HepG2 (cell line): ENCODE measurements at regions not wholly inside any gene's neighbourhood (a gene's known extent, or its start where the extent isn't known, plus 50 kb on each side); places are given as distances from the start of the nearest gene placed in this dataset.

Source experiments
- ATAC-seq: fragments of 200-7000 bp; cut with Tn5 transposase; 3 replicates; pipeline ENCODE4 v1.9.1; 2020; ENCODE audit warnings: mild to moderate bottlenecking, moderate library complexity
- BruUV-seq: library from RNA; stranded (reverse); fragments of 400-500 nt; replicated peaks from 2 replicates; lab custom pipeline; 2021; lab: Mats Ljungman, UMichigan
- CTCF ChIA-PET: fragments of 300-600 bp; formaldehyde crosslinking; extraction: SDS; loops from one replicate; lab custom pipeline; 2021; ENCODE audit warnings: low total read pairs, inconsistent platforms, low intra/inter-chr PET ratio; lab: Yijun Ruan, JAX
- POLR2A ChIA-PET: fragments of 350-600 bp; sonication (Branson Sonifier 250); formaldehyde crosslinking; loops from one replicate; lab custom pipeline; 2020; ENCODE audit warnings: antibody characterized with exemption, inconsistent platforms; lab: Yijun Ruan, JAX
- DNase-seq: peaks from one replicate; pipeline ENCODE4 v3.0.0-alpha.2; 2015; ENCODE audit warnings: low spot score
- FAIRE-seq: peaks from 3 replicates; lab custom pipeline; 2011; peaks lifted over from hg19 to GRCh38; lab: Jason Lieb, UNC
- H2AFZ ChIP-seq: one replicate; pipeline ENCODE4 v1.6.1; 2011; ENCODE audit warnings: low read length, inconsistent platforms
- H3K27ac ChIP-seq: fragments of 300-600 bp; 3 replicates; pipeline ENCODE4 v1.8.0; 2011; ENCODE audit warnings: mixed run types, mild to moderate bottlenecking, mixed read lengths, low read length, inconsistent platforms; ENCODE audit not compliant: insufficient read depth; ENCODE audit errors: extremely low read length
- H3K27me3 ChIP-seq, 2 experiments: fragments of 200-600 bp in 1 of 2; 2 replicates in 1 of 2; 3 replicates in 1 of 2; pipeline versions ENCODE4 v1.6.0 to v1.8.0; 2011; ENCODE audit warnings: low read length in 2 of 2, mild to moderate bottlenecking in 2 of 2, moderate library complexity in 2 of 2, inconsistent platforms in 1 of 2; ENCODE audit not compliant: insufficient read depth in 2 of 2, control insufficient read depth in 1 of 2
- H3K36me3 ChIP-seq, 2 experiments: fragments of 200-600 bp in 1 of 2; replicated peaks in 1 of 2; 2 replicates in 1 of 2; 3 replicates in 1 of 2; pipeline versions ENCODE4 v1.5.1 to v1.8.0; 2011; ENCODE audit warnings: low read length in 2 of 2, inconsistent platforms in 1 of 2; ENCODE audit not compliant: insufficient read depth in 2 of 2, control insufficient read depth in 1 of 2
- H3K4me1 ChIP-seq: 2 replicates; pipeline ENCODE4 v1.5.1; 2012; ENCODE audit warnings: low read length, inconsistent platforms; ENCODE audit not compliant: insufficient read depth
- H3K4me2 ChIP-seq: 2 replicates; pipeline ENCODE4 v1.6.0; 2011; ENCODE audit warnings: low read depth, low read length, inconsistent platforms
- H3K4me3 ChIP-seq, 3 experiments: fragments of 200-600 bp in 1 of 3; sonication (generic), shearing (Covaris generic) in 1 of 3; replicated peaks in 1 of 3; 2 replicates each; pipeline ENCODE4 v1.5.1; 2011 to 2016; ENCODE audit warnings: low read length in 3 of 3, inconsistent platforms in 2 of 3, low read depth in 2 of 3, mild to moderate bottlenecking in 2 of 3, control low read depth in 1 of 3, mixed read lengths in 1 of 3; ENCODE audit not compliant: insufficient read depth in 1 of 3
- H3K79me2 ChIP-seq: one replicate; pipeline ENCODE4 v1.6.1; 2011; ENCODE audit warnings: low read length, inconsistent platforms; ENCODE audit not compliant: insufficient read depth
- H3K9ac ChIP-seq: 2 replicates; pipeline ENCODE4 v1.6.0; 2011; ENCODE audit warnings: mild to moderate bottlenecking, low read depth, low read length, inconsistent platforms; ENCODE audit not compliant: insufficient read depth
- H3K9me3 ChIP-seq: 2 replicates; pipeline ENCODE4 v1.5.1; 2012; ENCODE audit warnings: mild to moderate bottlenecking, low read length
- H4K20me1 ChIP-seq: 2 replicates; pipeline ENCODE4 v1.6.0; 2011; ENCODE audit warnings: inconsistent platforms, mild to moderate bottlenecking, low read length, moderate library complexity; ENCODE audit not compliant: insufficient read depth
- ARID5B ChIP-seq: IDR thresholded peaks from 2 replicates; pipeline ENCODE4 v1.4.0; 2020; ENCODE audit warnings: mild to moderate bottlenecking, missing genetic modification reagents
- FOXP1 ChIP-seq, 2 experiments: fragments of 450-650 bp in 1 of 2; IDR thresholded peaks; 2 replicates each; pipeline ENCODE4 v1.6.1; 2017 to 2018; ENCODE audit warnings: antibody characterized with exemption in 1 of 2
- RBM22 ChIP-seq: fragments of 200-400 bp; formaldehyde crosslinking; optimal IDR thresholded peaks from 2 replicates; pipeline ENCODE3; 2017; ENCODE audit warnings: mild to moderate bottlenecking, low read length, moderate library complexity
- ZNF121 ChIP-seq: sonication (generic); formaldehyde crosslinking; IDR thresholded peaks from 2 replicates; pipeline ENCODE4 v1.5.0; 2020; ENCODE audit warnings: mild to moderate bottlenecking, missing genetic modification reagents
- ZNF337 ChIP-seq: sonication (generic); formaldehyde crosslinking; IDR thresholded peaks from 2 replicates; pipeline ENCODE4 v1.5.1; 2020; ENCODE audit warnings: missing genetic modification reagents, low read depth, mild to moderate bottlenecking, borderline replicate concordance
- WGBS: methylation state at CpG from one replicate; pipeline ENCODE4 v1.1.6; 2017; ENCODE audit warnings: low lambda C conversion rate; 5-methylcytosine and 5-hydroxymethylcytosine counted together
- in situ Hi-C: cut with HindIII; loops from 2 replicates; pipeline ENCODE4 v1.10.0; 2017; ENCODE audit warnings: low pct_unique_long_range_greater_than_20kb; ENCODE audit not compliant: extremely low pct_ligation_motif_present
- intact Hi-C: fragments of 100-400 bp; cut with micrococcal nuclease; formaldehyde crosslinking; loops from one replicate; pipeline ENCODE4 v1.10.0; 2022; ENCODE audit not compliant: unreplicated experiment

- Histone ChIP-seq H3K4me1 (peaks cover 21% of the 10 kb centered on the region), H3K27me3 (peaks cover 2 to 14% of the 10 kb centered on the region in 2 experiments; a peak in 2 of 5 replicates), H4K20me1 (no peaks in the 10 kb centered on the region), H3K9ac (no peak overlapping the region), H3K4me2 (peak overlapping the region; percentile 61; the same call in 1 of the 2 replicates), H3K36me3 (no peaks in the 10 kb centered on the region), H3K27ac (no peak overlapping the region), H3K9me3 (peaks cover 6% of the 10 kb centered on the region; the same call in 1 of the 2 replicates), H3K79me2 (no peaks in the 10 kb centered on the region), H2AFZ (no peak overlapping the region), H3K4me3 (no peak overlapping the region; a peak in 1 of 6 replicates)
- ATAC-seq (peak; percentile 64), FAIRE-seq (no peak), DNase-seq (no peak)
- POLR2A ChIA-PET = interaction anchor here (1.1 kb wide), 1 partner anchor 11 kb away, joined by 4 read pairs; no protein-coding TSS in a partner anchor
- CTCF ChIA-PET = no interaction called here
- no TSS peak for BruUV-seq
- in situ Hi-C loops (no loop called here), intact Hi-C loops (loop anchor here (5.0 kb wide), 1 partner anchor 36 kb away; no protein-coding TSS in a partner anchor)
- TF ChIP-seq ARID5B (0 out of 2 replicates have a peak, but pooled peaks have one; percentile 18), FOXP1 (IDR thresholded peaks at IDR 0.05) (no peak), FOXP1 (CRISPR knock-in tag; IDR thresholded peaks at IDR 0.05) (no peak), ZNF121 (CRISPR knock-in tag) (peak; percentile 87), ZNF337 (CRISPR knock-in tag) (no peak), RBM22 (no peak)
- WGBS = 30% methylated on average over 13 of the region's 13 CpGs
Measured at GRCh38 chr9:129306318-129306973, 128.4 kb upstream of the IER5L start.
